ENCODE measurements at regions not wholly inside any gene's neighbourhood (a gene's known extent, or its start where the extent isn't known, plus 50 kb on each side); places are given as distances from the start of the nearest gene placed in this dataset.

GRCh38 chr3:96169111-96169766 lies 645.2 kb upstream of the EPHA6 start:
- intact Hi-C loops (cut with DNase I), result no loop called here
- ATAC-seq (no peak), DNase-seq (ENCODE audit: missing footprints) (no peak)

- intact Hi-C loops (cut with DNase I), result no loop called here
- no peak for DNase-seq (ENCODE audit: missing footprints)
- ATAC-seq, result no peak
These were observed 641.5 kb upstream of the EPHA6 start for GRCh38 chr3:96172917-96173316.

DNA sequence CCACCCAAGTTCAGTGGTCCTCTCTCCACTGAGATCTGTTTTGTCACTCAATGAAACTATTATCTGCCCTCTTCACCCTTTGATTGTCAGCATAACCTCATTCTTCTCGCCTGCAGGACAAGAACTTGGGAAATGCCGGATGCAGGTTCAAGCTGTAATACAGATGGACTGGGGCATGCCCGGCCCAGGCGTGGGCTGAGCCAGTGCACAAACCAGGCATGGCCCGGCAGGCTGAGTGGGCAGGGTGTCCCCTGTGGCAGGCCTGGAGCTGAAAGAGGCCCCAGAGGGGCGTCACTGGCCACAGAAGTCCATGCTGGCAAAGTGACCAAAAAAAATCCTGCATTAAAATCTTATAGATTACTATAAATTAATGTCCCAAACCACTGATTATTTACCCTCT lies 638.9 kb upstream of the EPHA6 start:
- intact Hi-C loops (cut with DNase I), result no loop called here
- no peak for ATAC-seq

DNA sequence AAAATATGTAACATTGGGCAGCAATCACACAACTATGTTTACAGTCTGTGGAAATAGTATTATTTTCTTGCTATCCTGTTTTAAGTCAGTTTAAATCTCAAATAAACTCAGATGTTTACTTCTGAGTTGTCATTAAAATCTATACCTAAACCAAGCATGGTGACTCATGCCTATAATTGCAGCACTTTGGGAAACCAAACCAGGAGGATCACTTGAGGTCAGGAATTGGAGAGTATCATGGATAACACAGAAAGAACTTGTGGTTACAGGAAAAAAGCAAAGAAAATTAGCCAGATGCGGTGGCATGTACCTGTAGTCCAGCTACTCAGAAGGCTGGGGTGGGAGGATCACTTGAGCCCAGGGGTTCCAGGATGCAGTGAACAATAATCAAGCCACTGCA lies 631.6 kb upstream of the EPHA6 start:
- ATAC-seq, result no peak
- no peak for DNase-seq (ENCODE audit: missing footprints)
- intact Hi-C loops (cut with DNase I), result no loop called here

More for the DNA sequence above, 638.9 kb upstream of the EPHA6 start:
- no peak for DNase-seq (ENCODE audit: missing footprints)

GRCh38 chr3:96183871-96184270 lies 630.5 kb upstream of the EPHA6 start:
- ATAC-seq (no peak), DNase-seq (ENCODE audit: missing footprints) (no peak)
- intact Hi-C loops (cut with DNase I), result no loop called here

- ATAC-seq (no peak), DNase-seq (ENCODE audit: missing footprints) (no peak)
- intact Hi-C loops (cut with DNase I), result no loop called here
These were observed 624.3 kb upstream of the EPHA6 start for GRCh38 chr3:96190024-96190616.

- DNase-seq (ENCODE audit: missing footprints), result no peak
- intact Hi-C loops (cut with DNase I), result no loop called here
- ATAC-seq, result no peak
These were observed 621.3 kb upstream of the EPHA6 start for GRCh38 chr3:96192966-96193550.

GRCh38 chr3:96200897-96201296 lies 613.5 kb upstream of the EPHA6 start:
- DNase-seq (ENCODE audit: missing footprints) (no peak), ATAC-seq (peak; percentile 13)
- intact Hi-C loops (cut with DNase I), result no loop called here

DNA sequence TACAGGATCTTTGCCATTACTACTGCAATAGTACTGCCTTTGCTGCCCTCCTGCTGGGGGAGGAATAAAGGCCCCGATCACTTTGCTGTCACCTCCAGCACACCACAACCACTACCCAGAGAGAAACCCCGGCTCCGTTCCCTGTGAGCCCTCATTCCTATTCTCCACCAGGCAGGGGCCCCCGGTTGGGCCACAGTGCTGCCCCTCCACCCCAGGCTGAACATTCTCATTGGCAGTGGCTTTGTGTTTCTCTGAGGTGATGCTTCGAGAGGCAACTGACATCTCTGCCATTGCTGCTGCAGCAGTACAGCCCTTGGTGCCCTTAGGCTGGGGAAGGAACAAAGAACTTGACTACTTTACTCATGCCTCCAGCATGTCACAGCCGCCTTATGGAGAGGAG lies 612.9 kb upstream of the EPHA6 start:
- intact Hi-C loops (cut with DNase I), result no loop called here
- DNase-seq (ENCODE audit: missing footprints), result no peak
- no peak for ATAC-seq

DNA sequence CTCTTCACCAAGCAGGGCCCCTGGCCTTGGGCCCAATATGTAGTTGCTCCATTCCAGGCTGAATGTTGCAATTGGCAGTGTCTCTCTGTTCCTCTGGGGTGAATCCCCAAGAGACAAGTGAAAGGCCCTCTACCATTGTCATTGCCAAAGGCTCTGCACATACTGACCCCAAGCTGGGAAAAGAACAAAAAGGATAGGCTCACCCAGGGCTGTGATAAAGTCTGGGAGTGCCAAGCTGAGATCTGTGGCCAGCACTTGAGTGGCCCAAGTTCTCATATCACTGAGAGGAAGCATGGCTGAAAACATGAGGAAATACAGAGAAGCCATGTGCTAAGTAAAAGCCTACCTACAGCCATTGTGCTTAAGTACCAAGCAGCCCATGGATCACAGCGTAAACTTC lies 612.2 kb upstream of the EPHA6 start:
- ATAC-seq, result no peak
- peak; percentile 43 for DNase-seq (ENCODE audit: missing footprints)

GRCh38 chr3:96209699-96210098 lies 604.7 kb upstream of the EPHA6 start:
- no peak for DNase-seq (ENCODE audit: missing footprints)
- intact Hi-C loops (cut with DNase I), result no loop called here
- ATAC-seq, result no peak

More for the DNA sequence above, 612.2 kb upstream of the EPHA6 start:
- intact Hi-C loops (cut with DNase I), result no loop called here

GRCh38 chr3:96213393-96213792 lies 601.0 kb upstream of the EPHA6 start:
- ATAC-seq (no peak), DNase-seq (ENCODE audit: missing footprints) (no peak)
- intact Hi-C loops (cut with DNase I), result no loop called here

DNA sequence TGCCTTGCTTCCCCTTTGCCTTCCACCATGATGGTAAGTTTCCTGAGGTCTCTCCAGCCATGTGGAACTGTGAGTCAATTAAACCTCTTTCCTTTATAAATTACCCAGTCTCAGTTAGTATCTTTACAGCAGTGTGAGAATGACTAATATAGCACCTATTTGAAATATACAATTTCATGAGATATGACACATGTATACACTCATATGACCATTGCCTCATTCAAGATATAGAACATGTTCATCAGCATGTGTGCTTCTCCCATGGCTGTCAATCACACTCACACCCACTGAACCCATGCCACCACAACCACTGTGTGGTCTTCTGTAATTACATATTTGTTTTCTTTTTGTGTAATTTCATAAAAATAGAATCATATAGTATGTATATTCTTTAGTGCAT lies 599.5 kb upstream of the EPHA6 start:
- DNase-seq (ENCODE audit: missing footprints) (no peak), ATAC-seq (no peak)
- intact Hi-C loops (cut with DNase I), result no loop called here

DNA sequence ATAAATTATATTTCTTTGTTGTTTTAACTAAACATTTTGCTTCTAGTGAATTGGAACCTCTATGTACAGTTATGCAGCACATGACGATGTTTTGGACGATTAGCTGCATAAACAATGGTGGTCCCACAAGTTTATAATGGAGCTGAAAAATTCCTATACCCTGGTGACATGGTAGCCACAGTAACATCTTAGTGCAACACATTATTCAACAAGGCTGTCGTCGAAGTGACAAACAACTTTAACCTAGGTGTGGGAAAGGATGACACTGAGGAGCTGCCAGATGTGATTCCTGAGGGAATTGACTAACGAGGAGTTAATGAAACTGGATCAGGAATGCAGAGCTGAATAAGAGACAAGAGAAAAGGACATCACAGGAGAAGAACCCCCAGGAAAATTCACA lies 588.9 kb upstream of the EPHA6 start:
- ATAC-seq, result no peak

GRCh38 chr3:96233679-96234078 lies 580.7 kb upstream of the EPHA6 start:
- DNase-seq (ENCODE audit: missing footprints), result no peak
- intact Hi-C loops (cut with DNase I), result no loop called here
- ATAC-seq, result no peak

More for the DNA sequence above, 588.9 kb upstream of the EPHA6 start:
- intact Hi-C loops (cut with DNase I), result no loop called here
- DNase-seq (ENCODE audit: missing footprints), result no peak

- intact Hi-C loops (cut with DNase I), result no loop called here
These were observed 577.9 kb upstream of the EPHA6 start for GRCh38 chr3:96236522-96236921.

DNA sequence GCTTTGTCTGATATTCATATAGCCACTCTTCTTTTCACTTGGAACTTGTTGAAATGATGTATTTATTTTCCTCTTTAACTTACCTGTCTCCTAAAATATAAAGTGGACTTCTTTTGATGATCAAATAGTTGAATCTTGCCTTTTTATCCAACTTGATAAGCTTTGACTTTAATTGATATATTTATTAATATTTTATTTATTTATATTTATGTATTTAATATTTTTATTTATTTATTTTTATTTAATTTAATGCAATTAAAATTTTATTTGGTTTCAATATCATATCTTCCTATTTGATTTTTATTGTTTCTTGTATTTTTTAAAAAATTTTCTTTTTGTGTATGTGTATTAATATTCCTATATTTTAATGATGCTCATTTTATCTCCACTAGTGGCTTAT lies 555.1 kb upstream of the EPHA6 start:
- intact Hi-C loops (cut with DNase I), result no loop called here
- DNase-seq (ENCODE audit: missing footprints) (no peak), ATAC-seq (no peak)

More at GRCh38 chr3:96236522-96236921, 577.9 kb upstream of the EPHA6 start:
- DNase-seq (ENCODE audit: missing footprints) (no peak), ATAC-seq (no peak)

GRCh38 chr3:96264701-96265100 lies 549.7 kb upstream of the EPHA6 start:
- intact Hi-C loops (cut with DNase I), result no loop called here
- DNase-seq (ENCODE audit: missing footprints), result no peak
- no peak for ATAC-seq

GRCh38 chr3:96266395-96267190 lies 547.8 kb upstream of the EPHA6 start:
- intact Hi-C loops (cut with DNase I), result no loop called here
- DNase-seq (ENCODE audit: missing footprints), result no peak
- peak; percentile 81 for ATAC-seq

DNA sequence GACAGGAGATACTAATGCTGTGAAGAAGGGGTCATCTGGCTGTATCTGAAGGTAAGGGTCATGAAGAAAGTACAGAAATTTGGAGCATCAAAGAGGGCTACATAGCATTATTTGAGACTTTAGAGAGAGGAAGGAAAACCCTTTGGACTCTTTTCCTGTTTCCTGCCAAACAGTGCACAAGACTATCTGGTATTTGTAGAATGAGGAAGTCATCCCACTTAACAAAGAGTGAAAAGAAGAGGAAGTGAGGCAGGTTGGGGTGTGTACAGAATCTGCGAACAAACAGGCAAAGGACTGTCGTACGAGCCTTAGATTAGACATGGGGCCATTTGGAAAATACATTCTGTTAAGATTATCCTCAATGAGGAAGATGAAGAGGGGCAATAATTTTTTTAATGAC lies 546.8 kb upstream of the EPHA6 start:
- no peak for ATAC-seq
- DNase-seq (ENCODE audit: missing footprints), result no peak
- intact Hi-C loops (cut with DNase I), result no loop called here
